ENCODE measurements at regions not wholly inside any gene's neighbourhood (a gene's known extent, or its start where the extent isn't known, plus 50 kb on each side); places are given as distances from the start of the nearest gene placed in this dataset.

GRCh38 chr3:190213727-190214126 lies 93.0 kb upstream of the P3H2 start:
- ATAC-seq, result no peak
- TF ChIP-seq TSHZ2 (CRISPR knock-in tag; IDR thresholded peaks at IDR 0.05) (no peak), POU6F1 (CRISPR knock-in tag; IDR thresholded peaks at IDR 0.05; ENCODE audit: borderline replicate concordance, low read depth) (no peak), ZNF565 (CRISPR knock-in tag; conservative IDR thresholded peaks at IDR 0.05; ENCODE audit: low read depth) (no peak), ISL1 (CRISPR knock-in tag; IDR thresholded peaks at IDR 0.05) (no peak), TCF4 (CRISPR knock-in tag; IDR thresholded peaks at IDR 0.05; ENCODE audit: borderline replicate concordance) (no peak), CSDC2 (CRISPR knock-in tag; IDR thresholded peaks at IDR 0.05) (no peak), SNAI2 (CRISPR knock-in tag; IDR thresholded peaks at IDR 0.05) (no peak)

GRCh38 chr3:190210608-190211007 lies 89.9 kb upstream of the P3H2 start:
- ATAC-seq, result no peak
- no peak for TF ChIP-seq ZC3H10 (CRISPR knock-in tag; IDR thresholded peaks at IDR 0.05)
- TF ChIP-seq ZNF565 (CRISPR knock-in tag; conservative IDR thresholded peaks at IDR 0.05; ENCODE audit: low read depth), result no peak
- no peak for TF ChIP-seq CSRNP3 (CRISPR knock-in tag; IDR thresholded peaks at IDR 0.05)
- TF ChIP-seq GLIS3 (CRISPR knock-in tag; IDR thresholded peaks at IDR 0.05), result no peak
- TF ChIP-seq RARB (CRISPR knock-in tag; IDR thresholded peaks at IDR 0.05), result no peak
- TF ChIP-seq ISL1 (CRISPR knock-in tag; IDR thresholded peaks at IDR 0.05), result no peak
- no peak for TF ChIP-seq ZNF70 (CRISPR knock-in tag; IDR thresholded peaks at IDR 0.05)
- no peak for TF ChIP-seq CREB5 (CRISPR knock-in tag; IDR thresholded peaks at IDR 0.05; ENCODE audit: low read depth)
- no peak for TF ChIP-seq SNAI2 (CRISPR knock-in tag; IDR thresholded peaks at IDR 0.05)
- TF ChIP-seq OSR1 (CRISPR knock-in tag; IDR thresholded peaks at IDR 0.05), result no peak
- no peak for TF ChIP-seq PATZ1 (CRISPR knock-in tag; IDR thresholded peaks at IDR 0.05; ENCODE audit: borderline replicate concordance)
- no peak for TF ChIP-seq ZFP3 (CRISPR knock-in tag; IDR thresholded peaks at IDR 0.05)
- TF ChIP-seq PPARA (CRISPR knock-in tag; IDR thresholded peaks at IDR 0.05; ENCODE audit: borderline replicate concordance), result no peak
- no peak for TF ChIP-seq BACH2 (CRISPR knock-in tag; IDR thresholded peaks at IDR 0.05; ENCODE audit: borderline replicate concordance)
- TF ChIP-seq ZNF8 (CRISPR knock-in tag; IDR thresholded peaks at IDR 0.05), result no peak
- no peak for TF ChIP-seq ZFP30 (CRISPR knock-in tag; IDR thresholded peaks at IDR 0.05)
- TF ChIP-seq TCF4 (CRISPR knock-in tag; IDR thresholded peaks at IDR 0.05; ENCODE audit: borderline replicate concordance), result no peak

GRCh38 chr3:190209533-190209932 lies 88.8 kb upstream of the P3H2 start:
- TF ChIP-seq ARNTL (CRISPR knock-in tag; IDR thresholded peaks at IDR 0.05; ENCODE audit: borderline replicate concordance, low read depth), result no peak
- no peak for TF ChIP-seq ESRRG (CRISPR knock-in tag; IDR thresholded peaks at IDR 0.05)
- TF ChIP-seq ZNF565 (CRISPR knock-in tag; conservative IDR thresholded peaks at IDR 0.05; ENCODE audit: low read depth), result no peak
- ATAC-seq, result no peak

Data from SK-N-SH treated with all-trans-retinoic acid at 6 μM for 48 hours (cell line).